Activated T-helper 1 cell treated with anti-CD3 and anti-CD28 coated beads, Interleukin-2, amount 50 U/mL, for 16 hours (primary cell): ENCODE measurements at regions not wholly inside any gene's neighbourhood (a gene's known extent, or its start where the extent isn't known, plus 50 kb on each side); places are given as distances from the start of the nearest gene placed in this dataset.

Experiments
- DNase-seq, 2 donors: peaks; one replicate each; pipeline ENCODE4 v3.0.0-alpha.2; 2020; ENCODE audit warnings: low read depth in 1 of 2, low spot score in 1 of 2

GRCh38 chr10:42999385-43000020 lies 77.4 kb upstream of the RET start:
- no peak for DNase-seq

- no peak for DNase-seq
Observed at GRCh38 chr10:43000021-43000411, 76.9 kb upstream of the RET start.

- DNase-seq: no peak
Observed at GRCh38 chr10:43000651-43001426, 76.0 kb upstream of the RET start.

GRCh38 chr10:43001427-43001795 lies 75.5 kb upstream of the RET start:
- DNase-seq: no peak

- DNase-seq: no peak
Observed at GRCh38 chr10:43002596-43002995, 74.3 kb upstream of the RET start.

- DNase-seq: no peak
Observed at GRCh38 chr10:43006490-43006889, 70.4 kb upstream of the RET start.

- DNase-seq: no peak
Observed at GRCh38 chr10:43012578-43012977, 64.3 kb upstream of the RET start.

- DNase-seq: no peak
Observed at GRCh38 chr10:43013065-43013464, 63.8 kb upstream of the RET start.

GRCh38 chr10:43024524-43024923 lies 52.3 kb upstream of the RET start:
- DNase-seq: no peak

- no peak for DNase-seq
Observed at GRCh38 chr10:43024942-43025700, 51.7 kb upstream of the RET start.

GRCh38 chr10:43026039-43026973 lies 50.6 kb upstream of the RET start:
- DNase-seq: no peak
